ENCODE measurements at regions not wholly inside any gene's neighbourhood (a gene's known extent, or its start where the extent isn't known, plus 50 kb on each side); places are given as distances from the start of the nearest gene placed in this dataset.

DNA sequence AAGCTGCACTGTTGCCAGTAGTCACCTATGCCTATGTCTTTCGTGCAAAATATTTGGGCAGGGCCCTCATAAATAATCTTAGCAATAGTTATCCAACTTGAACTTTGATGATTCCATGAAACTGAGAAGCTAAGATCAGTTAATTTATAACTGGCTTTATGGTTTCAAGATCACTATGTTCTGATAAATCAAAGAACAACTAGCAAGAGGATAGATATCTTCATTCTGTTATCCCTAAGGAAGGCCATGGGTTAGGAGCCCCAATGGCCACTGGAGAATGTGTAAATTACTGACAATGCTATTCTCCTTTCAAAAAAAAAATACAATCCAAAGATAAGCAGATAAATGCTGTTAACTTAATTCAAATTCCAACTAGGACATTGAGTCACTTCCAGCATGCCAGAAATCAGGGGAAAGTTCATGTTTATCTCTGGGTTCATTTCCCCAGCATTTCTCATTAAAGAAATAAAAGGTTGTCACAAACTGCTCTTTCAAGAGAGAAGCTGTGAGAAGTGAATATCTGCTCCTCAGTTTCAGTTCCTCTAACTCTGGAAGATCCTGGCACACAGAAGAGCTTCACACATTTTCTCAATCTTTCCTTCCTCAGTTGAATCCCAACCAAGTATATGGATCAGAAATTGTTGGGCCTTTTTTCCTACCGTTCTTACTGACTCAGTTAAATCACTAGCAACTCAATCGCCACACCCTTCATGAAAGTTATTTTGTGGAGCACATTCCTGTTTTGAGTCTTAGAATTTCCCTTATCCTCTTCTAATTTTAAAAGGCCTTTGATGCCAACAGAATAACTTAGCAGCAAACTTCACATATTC lies 59.6 kb upstream of the SLC1A1 start:
- TF ChIP-seq RFX5 (IDR thresholded peaks at IDR 0.05) (no peak), NFE2L2 (conservative IDR thresholded peaks at IDR 0.05; ENCODE audit: low read length) (no peak), MYC (IDR thresholded peaks at IDR 0.05; ENCODE audit: borderline replicate concordance, low read length) (no peak), POLR2A (IDR thresholded peaks at IDR 0.05; ENCODE audit: low read length) (no peak), POLR2AphosphoS2 (conservative IDR thresholded peaks at IDR 0.05; ENCODE audit: low read length) (no peak), SREBF2 (IDR thresholded peaks at IDR 0.05) (no peak), HOXB13 (CRISPR knock-in tag; IDR thresholded peaks at IDR 0.05; ENCODE audit: low read depth) (no peak)
- TF ChIP-seq, protein P1, sequence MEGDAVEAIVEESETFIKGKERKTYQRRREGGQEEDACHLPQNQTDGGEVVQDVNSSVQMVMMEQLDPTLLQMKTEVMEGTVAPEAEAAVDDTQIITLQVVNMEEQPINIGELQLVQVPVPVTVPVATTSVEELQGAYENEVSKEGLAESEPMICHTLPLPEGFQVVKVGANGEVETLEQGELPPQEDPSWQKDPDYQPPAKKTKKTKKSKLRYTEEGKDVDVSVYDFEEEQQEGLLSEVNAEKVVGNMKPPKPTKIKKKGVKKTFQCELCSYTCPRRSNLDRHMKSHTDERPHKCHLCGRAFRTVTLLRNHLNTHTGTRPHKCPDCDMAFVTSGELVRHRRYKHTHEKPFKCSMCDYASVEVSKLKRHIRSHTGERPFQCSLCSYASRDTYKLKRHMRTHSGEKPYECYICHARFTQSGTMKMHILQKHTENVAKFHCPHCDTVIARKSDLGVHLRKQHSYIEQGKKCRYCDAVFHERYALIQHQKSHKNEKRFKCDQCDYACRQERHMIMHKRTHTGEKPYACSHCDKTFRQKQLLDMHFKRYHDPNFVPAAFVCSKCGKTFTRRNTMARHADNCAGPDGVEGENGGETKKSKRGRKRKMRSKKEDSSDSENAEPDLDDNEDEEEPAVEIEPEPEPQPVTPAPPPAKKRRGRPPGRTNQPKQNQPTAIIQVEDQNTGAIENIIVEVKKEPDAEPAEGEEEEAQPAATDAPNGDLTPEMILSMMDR (IDR thresholded peaks at IDR 0.05), result no peak
- TF ChIP-seq, protein P2, sequence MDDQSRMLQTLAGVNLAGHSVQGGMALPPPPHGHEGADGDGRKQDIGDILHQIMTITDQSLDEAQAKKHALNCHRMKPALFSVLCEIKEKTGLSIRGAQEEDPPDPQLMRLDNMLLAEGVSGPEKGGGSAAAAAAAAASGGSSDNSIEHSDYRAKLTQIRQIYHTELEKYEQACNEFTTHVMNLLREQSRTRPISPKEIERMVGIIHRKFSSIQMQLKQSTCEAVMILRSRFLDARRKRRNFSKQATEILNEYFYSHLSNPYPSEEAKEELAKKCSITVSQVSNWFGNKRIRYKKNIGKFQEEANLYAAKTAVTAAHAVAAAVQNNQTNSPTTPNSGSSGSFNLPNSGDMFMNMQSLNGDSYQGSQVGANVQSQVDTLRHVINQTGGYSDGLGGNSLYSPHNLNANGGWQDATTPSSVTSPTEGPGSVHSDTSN (IDR thresholded peaks at IDR 0.05), result no peak
